ENCODE measurements at regions not wholly inside any gene's neighbourhood (a gene's known extent, or its start where the extent isn't known, plus 50 kb on each side); places are given as distances from the start of the nearest gene placed in this dataset.

- TF ChIP-seq PAX5 (IDR thresholded peaks at IDR 0.05; ENCODE audit: insufficient read depth, low read length, severe bottlenecking) (no peak), POLR2A (IDR thresholded peaks at IDR 0.05; ENCODE audit: low read depth, low read length) (no peak), POU2F2 (IDR thresholded peaks at IDR 0.05; ENCODE audit: low read depth, low read length) (no peak), POLR2AphosphoS5 (IDR thresholded peaks at IDR 0.05; ENCODE audit: low read depth, low read length) (no peak), SPI1 (IDR thresholded peaks at IDR 0.05; ENCODE audit: low read depth, low read length) (no peak), TAF1 (IDR thresholded peaks at IDR 0.05; ENCODE audit: low read depth, low read length) (no peak)
- FAIRE-seq (no peak), DNase-seq (ENCODE audit: insufficient read length, low spot score) (no peak)
These were observed 438.1 kb downstream of the LMO4 start for GRCh38 chr1:87766737-87767136.

- FAIRE-seq (no peak), DNase-seq (ENCODE audit: insufficient read length, low spot score) (no peak)
- no peak for TF ChIP-seq POU2F2 (IDR thresholded peaks at IDR 0.05; ENCODE audit: low read depth, low read length)
- no peak for TF ChIP-seq PAX5 (IDR thresholded peaks at IDR 0.05; ENCODE audit: insufficient read depth, low read length, severe bottlenecking)
- no peak for TF ChIP-seq POLR2A (IDR thresholded peaks at IDR 0.05; ENCODE audit: low read depth, low read length)
- no peak for TF ChIP-seq TAF1 (IDR thresholded peaks at IDR 0.05; ENCODE audit: low read depth, low read length)
- TF ChIP-seq SPI1 (IDR thresholded peaks at IDR 0.05; ENCODE audit: low read depth, low read length) = no peak
- no peak for TF ChIP-seq POLR2AphosphoS5 (IDR thresholded peaks at IDR 0.05; ENCODE audit: low read depth, low read length)
These were observed 450.2 kb downstream of the LMO4 start for GRCh38 chr1:87778896-87779295.

GRCh38 chr1:87781554-87781953, 452.9 kb downstream of the LMO4 start:
- TF ChIP-seq POLR2A (IDR thresholded peaks at IDR 0.05; ENCODE audit: low read depth, low read length) = no peak
- TF ChIP-seq PAX5 (IDR thresholded peaks at IDR 0.05; ENCODE audit: insufficient read depth, low read length, severe bottlenecking) = no peak
- TF ChIP-seq TAF1 (IDR thresholded peaks at IDR 0.05; ENCODE audit: low read depth, low read length) = no peak
- no peak for TF ChIP-seq POLR2AphosphoS5 (IDR thresholded peaks at IDR 0.05; ENCODE audit: low read depth, low read length)
- no peak for TF ChIP-seq POU2F2 (IDR thresholded peaks at IDR 0.05; ENCODE audit: low read depth, low read length)
- TF ChIP-seq SPI1 (IDR thresholded peaks at IDR 0.05; ENCODE audit: low read depth, low read length) = no peak
- FAIRE-seq (no peak), DNase-seq (ENCODE audit: insufficient read length, low spot score) (no peak)

- TF ChIP-seq POLR2A (IDR thresholded peaks at IDR 0.05; ENCODE audit: low read depth, low read length) (no peak), POU2F2 (IDR thresholded peaks at IDR 0.05; ENCODE audit: low read depth, low read length) (no peak), PAX5 (IDR thresholded peaks at IDR 0.05; ENCODE audit: insufficient read depth, low read length, severe bottlenecking) (no peak), POLR2AphosphoS5 (IDR thresholded peaks at IDR 0.05; ENCODE audit: low read depth, low read length) (no peak), SPI1 (IDR thresholded peaks at IDR 0.05; ENCODE audit: low read depth, low read length) (no peak), TAF1 (IDR thresholded peaks at IDR 0.05; ENCODE audit: low read depth, low read length) (no peak)
- DNase-seq (ENCODE audit: insufficient read length, low spot score) (no peak), FAIRE-seq (no peak)
These were observed 454.6 kb downstream of the LMO4 start for GRCh38 chr1:87783315-87783714.

- no peak for TF ChIP-seq POLR2AphosphoS5 (IDR thresholded peaks at IDR 0.05; ENCODE audit: low read depth, low read length)
- no peak for TF ChIP-seq POU2F2 (IDR thresholded peaks at IDR 0.05; ENCODE audit: low read depth, low read length)
- no peak for TF ChIP-seq SPI1 (IDR thresholded peaks at IDR 0.05; ENCODE audit: low read depth, low read length)
- no peak for TF ChIP-seq PAX5 (IDR thresholded peaks at IDR 0.05; ENCODE audit: insufficient read depth, low read length, severe bottlenecking)
- DNase-seq (ENCODE audit: insufficient read length, low spot score) (no peak), FAIRE-seq (no peak)
These were observed 456.7 kb downstream of the LMO4 start for GRCh38 chr1:87785386-87785785.

GRCh38 chr1:87786229-87786628, 457.5 kb downstream of the LMO4 start:
- TF ChIP-seq POLR2A (IDR thresholded peaks at IDR 0.05; ENCODE audit: low read depth, low read length) = no peak
- no peak for TF ChIP-seq PAX5 (IDR thresholded peaks at IDR 0.05; ENCODE audit: insufficient read depth, low read length, severe bottlenecking)
- TF ChIP-seq SPI1 (IDR thresholded peaks at IDR 0.05; ENCODE audit: low read depth, low read length) = no peak
- TF ChIP-seq POLR2AphosphoS5 (IDR thresholded peaks at IDR 0.05; ENCODE audit: low read depth, low read length) = no peak
- no peak for TF ChIP-seq TAF1 (IDR thresholded peaks at IDR 0.05; ENCODE audit: low read depth, low read length)
- no peak for TF ChIP-seq POU2F2 (IDR thresholded peaks at IDR 0.05; ENCODE audit: low read depth, low read length)
- no peak for FAIRE-seq
- DNase-seq (ENCODE audit: insufficient read length, low spot score) = no peak

- TF ChIP-seq SPI1 (IDR thresholded peaks at IDR 0.05; ENCODE audit: low read depth, low read length) (no peak), TAF1 (IDR thresholded peaks at IDR 0.05; ENCODE audit: low read depth, low read length) (no peak), POLR2A (IDR thresholded peaks at IDR 0.05; ENCODE audit: low read depth, low read length) (no peak), POLR2AphosphoS5 (IDR thresholded peaks at IDR 0.05; ENCODE audit: low read depth, low read length) (no peak), POU2F2 (IDR thresholded peaks at IDR 0.05; ENCODE audit: low read depth, low read length) (no peak), PAX5 (IDR thresholded peaks at IDR 0.05; ENCODE audit: insufficient read depth, low read length, severe bottlenecking) (no peak)
- FAIRE-seq = no peak
These were observed 458.3 kb downstream of the LMO4 start for GRCh38 chr1:87786861-87787545.

GRCh38 chr1:87787551-87787950, 458.9 kb downstream of the LMO4 start:
- DNase-seq (ENCODE audit: insufficient read length, low spot score) (no peak), FAIRE-seq (no peak)
- TF ChIP-seq SPI1 (IDR thresholded peaks at IDR 0.05; ENCODE audit: low read depth, low read length) (no peak), TAF1 (IDR thresholded peaks at IDR 0.05; ENCODE audit: low read depth, low read length) (no peak)

More at GRCh38 chr1:87786861-87787545, 458.3 kb downstream of the LMO4 start:
- DNase-seq (ENCODE audit: insufficient read length, low spot score) = no peak

- no peak for TF ChIP-seq SPI1 (IDR thresholded peaks at IDR 0.05; ENCODE audit: low read depth, low read length)
- no peak for TF ChIP-seq POU2F2 (IDR thresholded peaks at IDR 0.05; ENCODE audit: low read depth, low read length)
- TF ChIP-seq PAX5 (IDR thresholded peaks at IDR 0.05; ENCODE audit: insufficient read depth, low read length, severe bottlenecking) = no peak
- TF ChIP-seq POLR2A (IDR thresholded peaks at IDR 0.05; ENCODE audit: low read depth, low read length) = no peak
- no peak for TF ChIP-seq TAF1 (IDR thresholded peaks at IDR 0.05; ENCODE audit: low read depth, low read length)
- TF ChIP-seq POLR2AphosphoS5 (IDR thresholded peaks at IDR 0.05; ENCODE audit: low read depth, low read length) = no peak
- no peak for DNase-seq (ENCODE audit: insufficient read length, low spot score)
- FAIRE-seq = no peak
These were observed 462.1 kb downstream of the LMO4 start for GRCh38 chr1:87790756-87791155.
